ENCODE measurements at regions not wholly inside any gene's neighbourhood (a gene's known extent, or its start where the extent isn't known, plus 50 kb on each side); places are given as distances from the start of the nearest gene placed in this dataset.

GRCh38 chr5:169531631-169532030, 51.9 kb upstream of the SPDL1 start:
- H2AFZ ChIP-seq, result no peak overlapping the region
- H3K9me3 ChIP-seq (ENCODE audit: low read depth), result no peaks in the 10 kb centered on the region
- 96% methylated on average over 4 of the region's 4 CpGs for WGBS (ENCODE audit: low lambda C conversion rate, missing lambda C conversion rate)
- H3K79me2 ChIP-seq, result no peaks in the 10 kb centered on the region
- H3K9me2 ChIP-seq (replicated peaks; ENCODE audit: insufficient read depth), result no peaks in the 10 kb centered on the region
- no peaks in the 10 kb centered on the region for H3K36me3 ChIP-seq (replicated peaks; ENCODE audit: insufficient read depth, low read depth)
- TF ChIP-seq EZH2phosphoT487 (IDR thresholded peaks at IDR 0.05; ENCODE audit: low read depth, severe bottlenecking, unreplicated experiment), result no peak
- no peak for TF ChIP-seq EZH2 (IDR thresholded peaks at IDR 0.05; ENCODE audit: borderline replicate concordance)
- TF ChIP-seq, protein P1, sequence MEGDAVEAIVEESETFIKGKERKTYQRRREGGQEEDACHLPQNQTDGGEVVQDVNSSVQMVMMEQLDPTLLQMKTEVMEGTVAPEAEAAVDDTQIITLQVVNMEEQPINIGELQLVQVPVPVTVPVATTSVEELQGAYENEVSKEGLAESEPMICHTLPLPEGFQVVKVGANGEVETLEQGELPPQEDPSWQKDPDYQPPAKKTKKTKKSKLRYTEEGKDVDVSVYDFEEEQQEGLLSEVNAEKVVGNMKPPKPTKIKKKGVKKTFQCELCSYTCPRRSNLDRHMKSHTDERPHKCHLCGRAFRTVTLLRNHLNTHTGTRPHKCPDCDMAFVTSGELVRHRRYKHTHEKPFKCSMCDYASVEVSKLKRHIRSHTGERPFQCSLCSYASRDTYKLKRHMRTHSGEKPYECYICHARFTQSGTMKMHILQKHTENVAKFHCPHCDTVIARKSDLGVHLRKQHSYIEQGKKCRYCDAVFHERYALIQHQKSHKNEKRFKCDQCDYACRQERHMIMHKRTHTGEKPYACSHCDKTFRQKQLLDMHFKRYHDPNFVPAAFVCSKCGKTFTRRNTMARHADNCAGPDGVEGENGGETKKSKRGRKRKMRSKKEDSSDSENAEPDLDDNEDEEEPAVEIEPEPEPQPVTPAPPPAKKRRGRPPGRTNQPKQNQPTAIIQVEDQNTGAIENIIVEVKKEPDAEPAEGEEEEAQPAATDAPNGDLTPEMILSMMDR (IDR thresholded peaks at IDR 0.05; ENCODE audit: poor library complexity), result no peak
- DNase-seq (ENCODE audit: low spot score), result no peak
- H4K20me1 ChIP-seq (ENCODE audit: insufficient read depth, poor library complexity, severe bottlenecking), result no peaks in the 10 kb centered on the region
- H3K4me2 ChIP-seq, result no peak overlapping the region
- H3K27me3 ChIP-seq, result no peaks in the 10 kb centered on the region
- H3K27ac ChIP-seq, result no peak overlapping the region
- H3K4me3 ChIP-seq, result no peak overlapping the region
- H3K4me1 ChIP-seq (ENCODE audit: insufficient read depth), result no peaks in the 10 kb centered on the region

GRCh38 chr5:169527863-169528262, 55.7 kb upstream of the SPDL1 start:
- no peak for DNase-seq (ENCODE audit: low spot score)
- H4K20me1 ChIP-seq (ENCODE audit: insufficient read depth, poor library complexity, severe bottlenecking), result no peaks in the 10 kb centered on the region
- no peaks in the 10 kb centered on the region for H3K9me2 ChIP-seq (replicated peaks; ENCODE audit: insufficient read depth)
- H3K4me1 ChIP-seq (ENCODE audit: insufficient read depth), result no peaks in the 10 kb centered on the region
- H3K4me3 ChIP-seq, result no peak overlapping the region
- H2AFZ ChIP-seq, result no peak overlapping the region
- H3K27me3 ChIP-seq, result no peaks in the 10 kb centered on the region
- TF ChIP-seq, protein P1 (IDR thresholded peaks at IDR 0.05; ENCODE audit: poor library complexity), result no peak
- no peak for TF ChIP-seq EZH2phosphoT487 (IDR thresholded peaks at IDR 0.05; ENCODE audit: low read depth, severe bottlenecking, unreplicated experiment)
- no peak for TF ChIP-seq EZH2 (IDR thresholded peaks at IDR 0.05; ENCODE audit: borderline replicate concordance)
- no peaks in the 10 kb centered on the region for H3K79me2 ChIP-seq
- no peak overlapping the region for H3K4me2 ChIP-seq
- H3K36me3 ChIP-seq (replicated peaks; ENCODE audit: insufficient read depth, low read depth), result no peaks in the 10 kb centered on the region
- H3K9me3 ChIP-seq (ENCODE audit: low read depth), result no peaks in the 10 kb centered on the region
- no peak overlapping the region for H3K27ac ChIP-seq

- Histone ChIP-seq H3K9me3 (ENCODE audit: low read depth) (no peaks in the 10 kb centered on the region), H3K27me3 (no peaks in the 10 kb centered on the region), H2AFZ (no peak overlapping the region), H3K4me2 (no peak overlapping the region), H3K9me2 (replicated peaks; ENCODE audit: insufficient read depth) (no peaks in the 10 kb centered on the region), H3K4me1 (ENCODE audit: insufficient read depth) (no peaks in the 10 kb centered on the region), H3K27ac (no peak overlapping the region), H4K20me1 (ENCODE audit: insufficient read depth, poor library complexity, severe bottlenecking) (no peaks in the 10 kb centered on the region), H3K79me2 (no peaks in the 10 kb centered on the region), H3K36me3 (replicated peaks; ENCODE audit: insufficient read depth, low read depth) (no peaks in the 10 kb centered on the region), H3K4me3 (no peak overlapping the region)
- 81% methylated on average over 2 of the region's 2 CpGs for WGBS (ENCODE audit: low lambda C conversion rate, missing lambda C conversion rate)
- DNase-seq (ENCODE audit: low spot score), result no peak
- no peak for TF ChIP-seq EZH2phosphoT487 (IDR thresholded peaks at IDR 0.05; ENCODE audit: low read depth, severe bottlenecking, unreplicated experiment)
- TF ChIP-seq EZH2 (IDR thresholded peaks at IDR 0.05; ENCODE audit: borderline replicate concordance), result no peak
- TF ChIP-seq, protein P1 (IDR thresholded peaks at IDR 0.05; ENCODE audit: poor library complexity), result no peak
Observed at GRCh38 chr5:169527066-169527465, 56.5 kb upstream of the SPDL1 start.

GRCh38 chr5:169522851-169523250, 60.7 kb upstream of the SPDL1 start:
- DNase-seq (ENCODE audit: low spot score), result no peak
- H4K20me1 ChIP-seq (ENCODE audit: insufficient read depth, poor library complexity, severe bottlenecking), result no peaks in the 10 kb centered on the region
- no peaks in the 10 kb centered on the region for H3K9me3 ChIP-seq (ENCODE audit: low read depth)
- 93% methylated on average over 3 of the region's 3 CpGs for WGBS (ENCODE audit: low lambda C conversion rate, missing lambda C conversion rate)
- no peaks in the 10 kb centered on the region for H3K79me2 ChIP-seq
- no peak for TF ChIP-seq EZH2phosphoT487 (IDR thresholded peaks at IDR 0.05; ENCODE audit: low read depth, severe bottlenecking, unreplicated experiment)
- TF ChIP-seq, protein P1 (IDR thresholded peaks at IDR 0.05; ENCODE audit: poor library complexity), result no peak
- TF ChIP-seq EZH2 (IDR thresholded peaks at IDR 0.05; ENCODE audit: borderline replicate concordance), result no peak
- no peaks in the 10 kb centered on the region for H3K27me3 ChIP-seq
- H3K4me1 ChIP-seq (ENCODE audit: insufficient read depth), result no peaks in the 10 kb centered on the region
- no peaks in the 10 kb centered on the region for H3K36me3 ChIP-seq (replicated peaks; ENCODE audit: insufficient read depth, low read depth)
- H3K4me2 ChIP-seq, result no peak overlapping the region
- no peaks in the 10 kb centered on the region for H3K9me2 ChIP-seq (replicated peaks; ENCODE audit: insufficient read depth)
- H2AFZ ChIP-seq, result no peak overlapping the region
- H3K4me3 ChIP-seq, result no peak overlapping the region
- H3K27ac ChIP-seq, result no peak overlapping the region
